A673 (cell line): ENCODE measurements at regions not wholly inside any gene's neighbourhood (a gene's known extent, or its start where the extent isn't known, plus 50 kb on each side); places are given as distances from the start of the nearest gene placed in this dataset.

ENCODE experiments used
- BruUV-seq: library from RNA; stranded (reverse); fragments of 400-500 nt; replicated peaks from 2 replicates; lab custom pipeline; 2021; lab: Mats Ljungman, UMichigan
- CTCF ChIA-PET: fragments of 300-600 bp; sonication (Branson Sonifier 250); formaldehyde crosslinking; loops from one replicate; lab custom pipeline; 2022; ENCODE audit warnings: antibody characterized with exemption; lab: Charles Lee
- POLR2A ChIA-PET: fragments of 300-600 bp; sonication (Branson Sonifier 250); formaldehyde crosslinking; loops from one replicate; lab custom pipeline; 2022; ENCODE audit warnings: antibody characterized with exemption; ENCODE audit not compliant: low non-redundant PET; lab: Charles Lee
- DNase-seq: peaks from one replicate; pipeline ENCODE4 v3.0.0-alpha.2; 2015; ENCODE audit warnings: low spot score
- H3K27ac ChIP-seq: fragments of 200-600 bp; sonication (generic); 2 replicates; pipeline ENCODE4 v1.5.1; 2016; ENCODE audit warnings: mixed run types, low read depth, mild to moderate bottlenecking, mixed read lengths, antibody characterized with exemption, low read length; ENCODE audit not compliant: poor library complexity, severe bottlenecking
- H3K27me3 ChIP-seq: fragments of 200-600 bp; sonication (generic); replicated peaks from 2 replicates; pipeline ENCODE4 v1.6.1; 2017; ENCODE audit warnings: mixed run types, low read depth, mild to moderate bottlenecking, mixed read lengths, antibody characterized with exemption, low read length; ENCODE audit not compliant: insufficient read depth, poor library complexity
- H3K36me3 ChIP-seq: fragments of 200-600 bp; sonication (generic); 2 replicates; pipeline ENCODE4 v1.6.1; 2016; ENCODE audit warnings: mixed run types, mild to moderate bottlenecking, mixed read lengths, antibody characterized with exemption, low read length; ENCODE audit not compliant: insufficient read depth, poor library complexity, severe bottlenecking
- H3K4me1 ChIP-seq: fragments of 200-600 bp; sonication (generic); 2 replicates; pipeline ENCODE4 v1.6.1; 2017; ENCODE audit warnings: mixed run types, mild to moderate bottlenecking, mixed read lengths, antibody characterized with exemption, low read length; ENCODE audit not compliant: insufficient read depth, poor library complexity, severe bottlenecking
- H3K4me3 ChIP-seq: fragments of 200-600 bp; sonication (generic); 2 replicates; pipeline ENCODE4 v1.5.1; 2016; ENCODE audit warnings: low read depth, mixed run types, mild to moderate bottlenecking, mixed read lengths, low read length; ENCODE audit not compliant: poor library complexity, severe bottlenecking
- H3K9me3 ChIP-seq: fragments of 200-600 bp; sonication (generic); 2 replicates; pipeline ENCODE4 v1.6.1; 2016; ENCODE audit warnings: mixed run types, low read depth, mild to moderate bottlenecking, mixed read lengths, antibody characterized with exemption, low read length; ENCODE audit not compliant: poor library complexity, severe bottlenecking
- EZH2 ChIP-seq: fragments of 200-600 bp; sonication (generic); IDR thresholded peaks from 2 replicates; pipeline ENCODE4 v1.6.1; 2017; ENCODE audit warnings: borderline replicate concordance, low read depth, mild to moderate bottlenecking, mixed read lengths, antibody characterized with exemption, low read length; ENCODE audit not compliant: poor library complexity, severe bottlenecking
- intact Hi-C: fragments of 100-400 bp; cut with micrococcal nuclease; formaldehyde crosslinking; loops from one replicate; pipeline ENCODE4 v1.10.0; 2022; ENCODE audit not compliant: unreplicated experiment
- TF ChIP-seq, protein P1 (sequence below): fragments of 300-800, 200-600 bp; sonication (generic); conservative IDR thresholded peaks from 2 replicates; pipeline ENCODE4 v1.5.1; 2017; ENCODE audit warnings: low read depth, mild to moderate bottlenecking, antibody characterized with exemption, low read length, moderate library complexity, mixed read lengths

DNA sequence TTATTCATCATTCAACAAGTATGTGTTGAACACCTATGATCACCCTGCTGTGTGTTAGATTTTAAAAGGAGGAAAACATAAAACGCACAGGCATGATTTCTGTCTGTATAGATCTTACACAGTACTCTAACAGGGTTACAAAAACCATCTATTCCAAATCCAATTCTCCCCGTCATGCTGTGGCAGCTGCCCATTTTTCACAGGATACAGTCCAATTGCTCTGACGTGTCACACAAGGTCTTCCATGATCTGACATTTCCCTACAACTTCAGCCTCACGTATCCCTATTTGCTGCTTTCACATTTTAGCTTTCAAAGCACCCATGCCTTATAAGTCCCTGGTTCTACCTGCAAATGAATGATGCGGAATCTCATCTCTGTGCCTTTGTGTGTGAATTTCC lies 67.0 kb upstream of the CNTNAP4 start:
- no peak for TF ChIP-seq EZH2
- TF ChIP-seq, protein P1, sequence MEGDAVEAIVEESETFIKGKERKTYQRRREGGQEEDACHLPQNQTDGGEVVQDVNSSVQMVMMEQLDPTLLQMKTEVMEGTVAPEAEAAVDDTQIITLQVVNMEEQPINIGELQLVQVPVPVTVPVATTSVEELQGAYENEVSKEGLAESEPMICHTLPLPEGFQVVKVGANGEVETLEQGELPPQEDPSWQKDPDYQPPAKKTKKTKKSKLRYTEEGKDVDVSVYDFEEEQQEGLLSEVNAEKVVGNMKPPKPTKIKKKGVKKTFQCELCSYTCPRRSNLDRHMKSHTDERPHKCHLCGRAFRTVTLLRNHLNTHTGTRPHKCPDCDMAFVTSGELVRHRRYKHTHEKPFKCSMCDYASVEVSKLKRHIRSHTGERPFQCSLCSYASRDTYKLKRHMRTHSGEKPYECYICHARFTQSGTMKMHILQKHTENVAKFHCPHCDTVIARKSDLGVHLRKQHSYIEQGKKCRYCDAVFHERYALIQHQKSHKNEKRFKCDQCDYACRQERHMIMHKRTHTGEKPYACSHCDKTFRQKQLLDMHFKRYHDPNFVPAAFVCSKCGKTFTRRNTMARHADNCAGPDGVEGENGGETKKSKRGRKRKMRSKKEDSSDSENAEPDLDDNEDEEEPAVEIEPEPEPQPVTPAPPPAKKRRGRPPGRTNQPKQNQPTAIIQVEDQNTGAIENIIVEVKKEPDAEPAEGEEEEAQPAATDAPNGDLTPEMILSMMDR, result no peak
- ChIA-PET CTCF (no interaction called here), POLR2A (no interaction called here)
- H3K4me1 ChIP-seq, result no peaks in the 10 kb centered on the region
- no peaks in the 10 kb centered on the region for H3K9me3 ChIP-seq
- no peak overlapping the region for H3K27ac ChIP-seq
- no TSS peak for BruUV-seq
- H3K27me3 ChIP-seq, result no peaks in the 10 kb centered on the region
- no peak overlapping the region for H3K4me3 ChIP-seq
- DNase-seq, result no peak
- no peaks in the 10 kb centered on the region for H3K36me3 ChIP-seq
- intact Hi-C loops, result no loop called here

GRCh38 chr16:76213860-76214259 lies 63.3 kb upstream of the CNTNAP4 start:
- intact Hi-C loops, result no loop called here

GRCh38 chr16:76214856-76215255 lies 62.3 kb upstream of the CNTNAP4 start:
- DNase-seq, result no peak
- CTCF ChIA-PET, result no interaction called here
- Histone ChIP-seq H3K27me3 (no peaks in the 10 kb centered on the region), H3K36me3 (no peaks in the 10 kb centered on the region), H3K4me1 (no peaks in the 10 kb centered on the region), H3K4me3 (no peak overlapping the region), H3K9me3 (no peaks in the 10 kb centered on the region), H3K27ac (no peak overlapping the region)
- TF ChIP-seq EZH2, result no peak
- POLR2A ChIA-PET, result no interaction called here
- intact Hi-C loops, result no loop called here
- BruUV-seq, result no TSS peak

More at GRCh38 chr16:76213860-76214259, 63.3 kb upstream of the CNTNAP4 start:
- BruUV-seq, result no TSS peak
- no peak for DNase-seq
- TF ChIP-seq EZH2, result no peak
- CTCF ChIA-PET, result no interaction called here
- H3K27me3 ChIP-seq, result no peaks in the 10 kb centered on the region
- no peaks in the 10 kb centered on the region for H3K9me3 ChIP-seq
- no peak overlapping the region for H3K4me3 ChIP-seq
- no peaks in the 10 kb centered on the region for H3K36me3 ChIP-seq
- no peaks in the 10 kb centered on the region for H3K4me1 ChIP-seq
- H3K27ac ChIP-seq, result no peak overlapping the region
- POLR2A ChIA-PET, result no interaction called here

GRCh38 chr16:76222087-76222486 lies 55.1 kb upstream of the CNTNAP4 start:
- DNase-seq, result no peak
- BruUV-seq, result no TSS peak
- H3K27me3 ChIP-seq, result no peaks in the 10 kb centered on the region
- no peaks in the 10 kb centered on the region for H3K36me3 ChIP-seq
- CTCF ChIA-PET, result no interaction called here
- no peaks in the 10 kb centered on the region for H3K4me1 ChIP-seq
- no peak overlapping the region for H3K4me3 ChIP-seq
- no peak overlapping the region for H3K27ac ChIP-seq
- TF ChIP-seq, protein P1, result no peak
- no peak for TF ChIP-seq EZH2
- intact Hi-C loops, result no loop called here
- POLR2A ChIA-PET, result no interaction called here
- H3K9me3 ChIP-seq, result no peaks in the 10 kb centered on the region
